GM23338 (cell line): ENCODE measurements at regions not wholly inside any gene's neighbourhood (a gene's known extent, or its start where the extent isn't known, plus 50 kb on each side); places are given as distances from the start of the nearest gene placed in this dataset.

ENCODE experiments used
- ATAC-seq: fragments of 200-7000 bp; cut with Tn5 transposase; 3 replicates; pipeline ENCODE4 v1.9.1; 2020
- DNase-seq: peaks from one replicate; pipeline ENCODE4 v3.0.0-alpha.2; 2015; ENCODE audit warnings: low spot score
- H2AFZ ChIP-seq: fragments of 200-600 bp; sonication (generic); 2 replicates; pipeline ENCODE4 v1.8.0; 2016; ENCODE audit warnings: antibody characterized with exemption, mild to moderate bottlenecking, moderate library complexity
- H3F3A ChIP-seq: fragments of 200-600 bp; sonication (generic); replicated peaks from 2 replicates; pipeline ENCODE4 v1.8.0; 2017; ENCODE audit warnings: antibody characterized with exemption, mixed run types, low read depth
- H3K27ac ChIP-seq: fragments of 200-600 bp; sonication (generic); 2 replicates; pipeline ENCODE4 v1.6.1; 2016; ENCODE audit warnings: low read depth
- H3K27me3 ChIP-seq: fragments of 200-600 bp; sonication (generic); 2 replicates; pipeline ENCODE4 v1.8.0; 2016; ENCODE audit warnings: mild to moderate bottlenecking, mixed run types, moderate library complexity; ENCODE audit not compliant: insufficient read depth
- H3K36me3 ChIP-seq: fragments of 200-600 bp; sonication (generic); 2 replicates; pipeline ENCODE4 v1.8.0; 2016; ENCODE audit warnings: mild to moderate bottlenecking; ENCODE audit not compliant: insufficient read depth
- H3K4me1 ChIP-seq: fragments of 200-600 bp; sonication (generic); 2 replicates; pipeline ENCODE4 v1.8.0; 2016; ENCODE audit warnings: mild to moderate bottlenecking, moderate library complexity; ENCODE audit not compliant: insufficient read depth
- H3K4me2 ChIP-seq: fragments of 200-600 bp; sonication (generic); 2 replicates; pipeline ENCODE4 v1.7.1; 2017; ENCODE audit warnings: mixed run types
- H3K4me3 ChIP-seq: fragments of 200-600 bp; sonication (generic); 2 replicates; pipeline ENCODE4 v1.6.1; 2016; ENCODE audit warnings: mixed run types
- H3K79me2 ChIP-seq: fragments of 200-600 bp; sonication (generic); replicated peaks from 2 replicates; pipeline ENCODE4 v1.8.0; 2017; ENCODE audit warnings: mild to moderate bottlenecking; ENCODE audit not compliant: insufficient read depth
- H3K9me2 ChIP-seq: fragments of 200-600 bp; sonication (generic); 2 replicates; pipeline ENCODE4 v1.8.0; 2017; ENCODE audit not compliant: insufficient read depth
- H4K20me1 ChIP-seq: fragments of 200-600 bp; sonication (generic); replicated peaks from 2 replicates; pipeline ENCODE4 v1.8.0; 2017; ENCODE audit warnings: mild to moderate bottlenecking; ENCODE audit not compliant: insufficient read depth
- H3K27ac Mint-ChIP-seq: 2 replicates; pipeline ENCODE4 v1.8.0; 2020; ENCODE audit warnings: inconsistent platforms, mild to moderate bottlenecking, moderate library complexity, mixed read lengths
- H3K27me3 Mint-ChIP-seq: 3 replicates; pipeline ENCODE4 v1.8.0; 2022; ENCODE audit warnings: low read depth, mild to moderate bottlenecking, moderate library complexity, mixed read lengths, inconsistent platforms; ENCODE audit not compliant: insufficient read depth, poor library complexity
- H3K36me3 Mint-ChIP-seq: 3 replicates; pipeline ENCODE4 v1.8.0; 2021; ENCODE audit warnings: low read depth, mild to moderate bottlenecking, inconsistent platforms, moderate library complexity, mixed read lengths
- H3K4me1 Mint-ChIP-seq: 3 replicates; pipeline ENCODE4 v1.8.0; 2020; ENCODE audit warnings: mild to moderate bottlenecking, inconsistent platforms, mixed read lengths
- H3K4me3 Mint-ChIP-seq: 3 replicates; pipeline ENCODE4 v1.8.0; 2021; ENCODE audit warnings: moderate library complexity, mild to moderate bottlenecking, inconsistent platforms, mixed read lengths
- H3K9me3 Mint-ChIP-seq: 3 replicates; pipeline ENCODE4 v1.8.0; 2020; ENCODE audit warnings: moderate library complexity, mild to moderate bottlenecking, inconsistent platforms, mixed read lengths
- CREB1 ChIP-seq: fragments of 250-450 bp; sonication (Bioruptor Pico); IDR thresholded peaks from 2 replicates; pipeline ENCODE4 v1.5.0; 2020; ENCODE audit warnings: low read depth, mild to moderate bottlenecking, moderate library complexity
- EZH2 ChIP-seq: fragments of 200-600 bp; sonication (generic); IDR thresholded peaks from one replicate; pipeline ENCODE4 v1.8.0; 2017; ENCODE audit warnings: antibody characterized with exemption, mild to moderate bottlenecking, low read depth; ENCODE audit not compliant: unreplicated experiment
- EZH2phosphoT487 ChIP-seq: fragments of 200-600 bp; sonication (generic); IDR thresholded peaks from one replicate; pipeline ENCODE4 v1.8.1; 2018; ENCODE audit warnings: antibody characterized with exemption; ENCODE audit not compliant: unreplicated experiment
- JUNB ChIP-seq: IDR thresholded peaks from one replicate; pipeline ENCODE4 v1.6.1; 2016; ENCODE audit warnings: antibody characterized with exemption; ENCODE audit not compliant: unreplicated experiment
- NANOG ChIP-seq: IDR thresholded peaks from 2 replicates; pipeline ENCODE4 v1.6.1; 2016; ENCODE audit warnings: antibody characterized with exemption, borderline replicate concordance
- REST ChIP-seq: IDR thresholded peaks from one replicate; pipeline ENCODE4 v1.6.1; 2018; ENCODE audit warnings: antibody characterized with exemption; ENCODE audit not compliant: unreplicated experiment
- STAT1 ChIP-seq: IDR thresholded peaks from one replicate; pipeline ENCODE4 v1.6.1; 2016; ENCODE audit warnings: antibody characterized with exemption; ENCODE audit not compliant: unreplicated experiment
- ZNF114 ChIP-seq: fragments of 250-450 bp; sonication (Bioruptor Pico); IDR thresholded peaks from 2 replicates; pipeline ENCODE4 v1.5.0; 2020; ENCODE audit warnings: mild to moderate bottlenecking, moderate library complexity
- ZNF331 ChIP-seq: fragments of 250-450 bp; sonication (Bioruptor Pico); IDR thresholded peaks from 2 replicates; pipeline ENCODE4 v1.5.0; 2020; ENCODE audit warnings: low read depth, mild to moderate bottlenecking, moderate library complexity
- TF ChIP-seq, protein P1 (sequence below): fragments of 250-450 bp; sonication (Bioruptor Pico); IDR thresholded peaks from 2 replicates; pipeline ENCODE4 v1.5.0; 2020; ENCODE audit warnings: mild to moderate bottlenecking, moderate library complexity
- TF ChIP-seq, protein P2 (sequence below), 2 experiments: fragments of 200-600 bp in 1 of 2; sonication (generic) in 1 of 2; conservative IDR thresholded peaks; 2 replicates each; pipeline versions ENCODE4 v1.5.1 to v1.6.1; 2016 to 2017; ENCODE audit warnings: antibody characterized with exemption in 2 of 2, low read depth in 2 of 2, mild to moderate bottlenecking in 2 of 2, moderate library complexity in 1 of 2

DNA sequence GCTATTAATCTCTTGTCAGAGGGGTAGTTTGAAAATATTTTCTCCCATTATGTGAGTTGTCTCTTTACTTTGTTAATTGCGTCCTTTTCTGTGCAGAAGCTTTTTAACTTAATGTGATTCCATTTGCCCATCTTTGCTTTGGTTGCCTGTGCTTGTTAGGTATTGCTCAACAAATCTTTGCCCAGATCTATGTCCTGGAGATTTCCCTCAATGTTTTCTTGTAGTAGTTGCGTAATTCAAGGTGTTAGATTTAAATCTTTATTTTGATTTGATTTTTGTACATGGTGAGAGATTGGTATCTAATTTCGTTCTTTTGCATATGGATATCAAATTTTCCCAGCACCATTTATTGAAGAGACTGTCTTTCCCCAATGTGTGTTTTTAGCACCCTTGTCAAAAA is 567.2 kb downstream of the DNAJB9 start (continued):
- TF ChIP-seq, protein P1, sequence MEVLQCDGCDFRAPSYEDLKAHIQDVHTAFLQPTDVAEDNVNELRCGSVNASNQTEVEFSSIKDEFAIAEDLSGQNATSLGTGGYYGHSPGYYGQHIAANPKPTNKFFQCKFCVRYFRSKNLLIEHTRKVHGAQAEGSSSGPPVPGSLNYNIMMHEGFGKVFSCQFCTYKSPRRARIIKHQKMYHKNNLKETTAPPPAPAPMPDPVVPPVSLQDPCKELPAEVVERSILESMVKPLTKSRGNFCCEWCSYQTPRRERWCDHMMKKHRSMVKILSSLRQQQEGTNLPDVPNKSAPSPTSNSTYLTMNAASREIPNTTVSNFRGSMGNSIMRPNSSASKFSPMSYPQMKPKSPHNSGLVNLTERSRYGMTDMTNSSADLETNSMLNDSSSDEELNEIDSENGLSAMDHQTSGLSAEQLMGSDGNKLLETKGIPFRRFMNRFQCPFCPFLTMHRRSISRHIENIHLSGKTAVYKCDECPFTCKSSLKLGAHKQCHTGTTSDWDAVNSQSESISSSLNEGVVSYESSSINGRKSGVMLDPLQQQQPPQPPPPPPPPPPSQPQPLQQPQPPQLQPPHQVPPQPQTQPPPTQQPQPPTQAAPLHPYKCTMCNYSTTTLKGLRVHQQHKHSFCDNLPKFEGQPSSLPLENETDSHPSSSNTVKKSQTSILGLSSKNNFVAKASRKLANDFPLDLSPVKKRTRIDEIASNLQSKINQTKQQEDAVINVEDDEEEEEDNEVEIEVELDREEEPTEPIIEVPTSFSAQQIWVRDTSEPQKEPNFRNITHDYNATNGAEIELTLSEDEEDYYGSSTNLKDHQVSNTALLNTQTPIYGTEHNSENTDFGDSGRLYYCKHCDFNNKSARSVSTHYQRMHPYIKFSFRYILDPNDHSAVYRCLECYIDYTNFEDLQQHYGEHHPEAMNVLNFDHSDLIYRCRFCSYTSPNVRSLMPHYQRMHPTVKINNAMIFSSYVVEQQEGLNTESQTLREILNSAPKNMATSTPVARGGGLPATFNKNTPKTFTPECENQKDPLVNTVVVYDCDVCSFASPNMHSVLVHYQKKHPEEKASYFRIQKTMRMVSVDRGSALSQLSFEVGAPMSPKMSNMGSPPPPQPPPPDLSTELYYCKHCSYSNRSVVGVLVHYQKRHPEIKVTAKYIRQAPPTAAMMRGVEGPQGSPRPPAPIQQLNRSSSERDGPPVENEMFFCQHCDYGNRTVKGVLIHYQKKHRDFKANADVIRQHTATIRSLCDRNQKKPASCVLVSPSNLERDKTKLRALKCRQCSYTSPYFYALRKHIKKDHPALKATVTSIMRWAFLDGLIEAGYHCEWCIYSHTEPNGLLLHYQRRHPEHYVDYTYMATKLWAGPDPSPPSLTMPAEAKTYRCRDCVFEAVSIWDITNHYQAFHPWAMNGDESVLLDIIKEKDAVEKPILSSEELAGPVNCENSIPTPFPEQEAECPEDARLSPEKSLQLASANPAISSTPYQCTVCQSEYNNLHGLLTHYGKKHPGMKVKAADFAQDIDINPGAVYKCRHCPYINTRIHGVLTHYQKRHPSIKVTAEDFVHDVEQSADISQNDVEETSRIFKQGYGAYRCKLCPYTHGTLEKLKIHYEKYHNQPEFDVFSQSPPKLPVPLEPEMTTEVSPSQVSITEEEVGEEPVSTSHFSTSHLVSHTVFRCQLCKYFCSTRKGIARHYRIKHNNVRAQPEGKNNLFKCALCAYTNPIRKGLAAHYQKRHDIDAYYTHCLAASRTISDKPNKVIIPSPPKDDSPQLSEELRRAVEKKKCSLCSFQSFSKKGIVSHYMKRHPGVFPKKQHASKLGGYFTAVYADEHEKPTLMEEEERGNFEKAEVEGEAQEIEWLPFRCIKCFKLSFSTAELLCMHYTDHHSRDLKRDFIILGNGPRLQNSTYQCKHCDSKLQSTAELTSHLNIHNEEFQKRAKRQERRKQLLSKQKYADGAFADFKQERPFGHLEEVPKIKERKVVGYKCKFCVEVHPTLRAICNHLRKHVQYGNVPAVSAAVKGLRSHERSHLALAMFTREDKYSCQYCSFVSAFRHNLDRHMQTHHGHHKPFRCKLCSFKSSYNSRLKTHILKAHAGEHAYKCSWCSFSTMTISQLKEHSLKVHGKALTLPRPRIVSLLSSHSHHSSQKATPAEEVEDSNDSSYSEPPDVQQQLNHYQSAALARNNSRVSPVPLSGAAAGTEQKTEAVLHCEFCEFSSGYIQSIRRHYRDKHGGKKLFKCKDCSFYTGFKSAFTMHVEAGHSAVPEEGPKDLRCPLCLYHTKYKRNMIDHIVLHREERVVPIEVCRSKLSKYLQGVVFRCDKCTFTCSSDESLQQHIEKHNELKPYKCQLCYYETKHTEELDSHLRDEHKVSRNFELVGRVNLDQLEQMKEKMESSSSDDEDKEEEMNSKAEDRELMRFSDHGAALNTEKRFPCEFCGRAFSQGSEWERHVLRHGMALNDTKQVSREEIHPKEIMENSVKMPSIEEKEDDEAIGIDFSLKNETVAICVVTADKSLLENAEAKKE (CRISPR knock-in tag), result no peak
- TF ChIP-seq, protein P2, sequence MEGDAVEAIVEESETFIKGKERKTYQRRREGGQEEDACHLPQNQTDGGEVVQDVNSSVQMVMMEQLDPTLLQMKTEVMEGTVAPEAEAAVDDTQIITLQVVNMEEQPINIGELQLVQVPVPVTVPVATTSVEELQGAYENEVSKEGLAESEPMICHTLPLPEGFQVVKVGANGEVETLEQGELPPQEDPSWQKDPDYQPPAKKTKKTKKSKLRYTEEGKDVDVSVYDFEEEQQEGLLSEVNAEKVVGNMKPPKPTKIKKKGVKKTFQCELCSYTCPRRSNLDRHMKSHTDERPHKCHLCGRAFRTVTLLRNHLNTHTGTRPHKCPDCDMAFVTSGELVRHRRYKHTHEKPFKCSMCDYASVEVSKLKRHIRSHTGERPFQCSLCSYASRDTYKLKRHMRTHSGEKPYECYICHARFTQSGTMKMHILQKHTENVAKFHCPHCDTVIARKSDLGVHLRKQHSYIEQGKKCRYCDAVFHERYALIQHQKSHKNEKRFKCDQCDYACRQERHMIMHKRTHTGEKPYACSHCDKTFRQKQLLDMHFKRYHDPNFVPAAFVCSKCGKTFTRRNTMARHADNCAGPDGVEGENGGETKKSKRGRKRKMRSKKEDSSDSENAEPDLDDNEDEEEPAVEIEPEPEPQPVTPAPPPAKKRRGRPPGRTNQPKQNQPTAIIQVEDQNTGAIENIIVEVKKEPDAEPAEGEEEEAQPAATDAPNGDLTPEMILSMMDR (conservative IDR thresholded peaks at IDR 0.05; ENCODE audit: low read depth in 2 of 2), result no peak
- TF ChIP-seq EZH2phosphoT487 (no peak), NANOG (no peak)

- DNase-seq, result no peak
- Mint-ChIP-seq H3K36me3 (no peaks in the 10 kb centered on the region; the same call in 2 of the 3 replicates), H3K27ac (no peak overlapping the region), H3K4me3 (no peak overlapping the region), H3K4me1 (peaks cover 3% of the 10 kb centered on the region; the same call in 1 of the 3 replicates), H3K27me3 (no peaks in the 10 kb centered on the region), H3K9me3 (peaks cover 2% of the 10 kb centered on the region; the same call in 1 of the 3 replicates)
- Histone ChIP-seq H3K4me3 (no peak overlapping the region), H3K27me3 (no peaks in the 10 kb centered on the region), H2AFZ (no peak overlapping the region; the same call in 1 of the 2 replicates), H3K36me3 (no peaks in the 10 kb centered on the region), H3K9me2 (no peaks in the 10 kb centered on the region), H3K79me2 (no peaks in the 10 kb centered on the region), H3K4me2 (no peak overlapping the region), H3F3A (no peaks in the 10 kb centered on the region), H4K20me1 (no peaks in the 10 kb centered on the region), H3K27ac (no peak overlapping the region), H3K4me1 (no peaks in the 10 kb centered on the region)
- TF ChIP-seq, protein P2 (conservative IDR thresholded peaks at IDR 0.05; ENCODE audit: low read depth in 2 of 2), result no peak
- TF ChIP-seq ZNF331 (CRISPR knock-in tag), result no peak
- no peak for TF ChIP-seq JUNB
- TF ChIP-seq REST, result no peak
- TF ChIP-seq EZH2phosphoT487, result no peak
- TF ChIP-seq ZNF114 (CRISPR knock-in tag), result no peak
- no peak for TF ChIP-seq STAT1
- TF ChIP-seq CREB1 (CRISPR knock-in tag), result no peak
- no peak for TF ChIP-seq EZH2
- ATAC-seq, result no peak
These were observed 585.1 kb downstream of the DNAJB9 start for GRCh38 chr7:109154748-109155147.
